Fibroblast of skin of back (primary cell): ENCODE measurements at regions not wholly inside any gene's neighbourhood (a gene's known extent, or its start where the extent isn't known, plus 50 kb on each side); places are given as distances from the start of the nearest gene placed in this dataset.
"Not testable (repeated sequence)": the region's sequence is repeated elsewhere in the genome, so short reads cannot be mapped to it uniquely, and the experiment has no call there.

Source experiments
- DNase-seq: peaks from one replicate; pipeline ENCODE4 v3.0.0-alpha.2; 2013

GRCh38 chr2:7384773-7385349, 467.6 kb downstream of the RNF144A start:
- no peak for DNase-seq

GRCh38 chr2:7390311-7390710, 473.1 kb downstream of the RNF144A start:
- not testable (repeated sequence) for DNase-seq

GRCh38 chr2:7392076-7392787, 475.0 kb downstream of the RNF144A start:
- DNase-seq: peak; percentile 22

- DNase-seq: no peak
Observed at GRCh38 chr2:7394195-7394594, 477.0 kb downstream of the RNF144A start.

GRCh38 chr2:7400628-7401027, 483.4 kb downstream of the RNF144A start:
- peak; percentile 2 for DNase-seq

GRCh38 chr2:7403092-7403775, 486.0 kb downstream of the RNF144A start:
- DNase-seq: no peak

GRCh38 chr2:7405861-7406715, 488.9 kb downstream of the RNF144A start:
- no peak for DNase-seq

GRCh38 chr2:7407001-7407400, 489.8 kb downstream of the RNF144A start:
- DNase-seq: no peak

GRCh38 chr2:7407906-7408680, 490.9 kb downstream of the RNF144A start:
- DNase-seq: no peak

- no peak for DNase-seq
Observed at GRCh38 chr2:7411691-7412090, 494.5 kb downstream of the RNF144A start.

- DNase-seq: no peak
Observed at GRCh38 chr2:7417845-7418742, 500.9 kb downstream of the RNF144A start.

GRCh38 chr2:7419186-7419585, 502.0 kb downstream of the RNF144A start:
- DNase-seq: no peak

GRCh38 chr2:7419814-7420311, 502.7 kb downstream of the RNF144A start:
- no peak for DNase-seq

- DNase-seq: no peak
Observed at GRCh38 chr2:7420530-7420929, 503.3 kb downstream of the RNF144A start.

GRCh38 chr2:7424481-7424880, 507.3 kb downstream of the RNF144A start:
- DNase-seq: no peak

- DNase-seq: peak; percentile 63
Observed at GRCh38 chr2:7427293-7428060, 510.3 kb downstream of the RNF144A start.

GRCh38 chr2:7428454-7429204, 511.4 kb downstream of the RNF144A start:
- no peak for DNase-seq

- no peak for DNase-seq
Observed at GRCh38 chr2:7429733-7430132, 512.5 kb downstream of the RNF144A start.

- no peak for DNase-seq
Observed at GRCh38 chr2:7430421-7430868, 513.2 kb downstream of the RNF144A start.
